SK-N-MC (cell line): ENCODE measurements at regions not wholly inside any gene's neighbourhood (a gene's known extent, or its start where the extent isn't known, plus 50 kb on each side); places are given as distances from the start of the nearest gene placed in this dataset.

ENCODE experiments used
- EZH2 ChIP-seq: fragments of 200-600 bp; sonication (generic); IDR thresholded peaks from one replicate; pipeline ENCODE4 v1.6.1; 2017; ENCODE audit warnings: antibody characterized with exemption
- FOXP2 ChIP-seq: optimal IDR thresholded peaks from 2 replicates; pipeline ENCODE3; 2011; ENCODE audit warnings: mild to moderate bottlenecking, moderate library complexity; ENCODE audit not compliant: insufficient read depth; ENCODE audit errors: extremely low read length, control extremely low read depth
- POLR2AphosphoS5 ChIP-seq: IDR thresholded peaks from 2 replicates; pipeline ENCODE4 v1.6.1; 2012; ENCODE audit warnings: mild to moderate bottlenecking, low read depth, low read length, borderline replicate concordance

GRCh38 chr3:74978684-74979083 lies 364.2 kb upstream of the CNTN3 start:
- no peak for TF ChIP-seq POLR2AphosphoS5
- TF ChIP-seq EZH2, result no peak
- no peak for TF ChIP-seq FOXP2
